ENCODE measurements at regions not wholly inside any gene's neighbourhood (a gene's known extent, or its start where the extent isn't known, plus 50 kb on each side); places are given as distances from the start of the nearest gene placed in this dataset.

GRCh38 chr6:100944644-100945043 is 63.5 kb upstream of the ASCC3 start:
- Histone ChIP-seq H3K4me3 (ENCODE audit: low read length) (no peak overlapping the region), H3K27ac (ENCODE audit: low read length) (no peak overlapping the region), H3K4me1 (ENCODE audit: control insufficient read depth, insufficient read depth, low read length) (no peaks in the 10 kb centered on the region), H3K36me3 (ENCODE audit: control insufficient read depth, insufficient read depth, low read length) (no peaks in the 10 kb centered on the region), H3K27me3 (ENCODE audit: control insufficient read depth, insufficient read depth, low read length) (no peaks in the 10 kb centered on the region), H3K9me3 (ENCODE audit: control insufficient read depth, insufficient read depth, low read length) (no peaks in the 10 kb centered on the region)
- DNase-seq (ENCODE audit: low read depth, low spot score) = no peak
- WGBS (ENCODE audit: insufficient coverage, insufficient read length) = no CpG with 5 or more reads among the region's 4 CpGs

- Histone ChIP-seq H3K9me3 (ENCODE audit: control insufficient read depth, insufficient read depth, low read length) (no peaks in the 10 kb centered on the region), H3K4me1 (ENCODE audit: control insufficient read depth, insufficient read depth, low read length) (no peaks in the 10 kb centered on the region), H3K36me3 (ENCODE audit: control insufficient read depth, insufficient read depth, low read length) (no peaks in the 10 kb centered on the region), H3K27me3 (ENCODE audit: control insufficient read depth, insufficient read depth, low read length) (no peaks in the 10 kb centered on the region), H3K4me3 (ENCODE audit: low read length) (no peak overlapping the region), H3K27ac (ENCODE audit: low read length) (no peak overlapping the region)
- no peak for DNase-seq (ENCODE audit: low read depth, low spot score)
- WGBS (ENCODE audit: insufficient coverage, insufficient read length) = no CpG with 5 or more reads among the region's 4 CpGs
These were observed 65.0 kb upstream of the ASCC3 start for GRCh38 chr6:100946021-100946540.

GRCh38 chr6:100946711-100947110 is 65.6 kb upstream of the ASCC3 start:
- Histone ChIP-seq H3K4me1 (ENCODE audit: control insufficient read depth, insufficient read depth, low read length) (no peaks in the 10 kb centered on the region), H3K36me3 (ENCODE audit: control insufficient read depth, insufficient read depth, low read length) (no peaks in the 10 kb centered on the region), H3K27ac (ENCODE audit: low read length) (no peak overlapping the region), H3K4me3 (ENCODE audit: low read length) (no peak overlapping the region), H3K9me3 (ENCODE audit: control insufficient read depth, insufficient read depth, low read length) (no peaks in the 10 kb centered on the region), H3K27me3 (ENCODE audit: control insufficient read depth, insufficient read depth, low read length) (no peaks in the 10 kb centered on the region)
- DNase-seq (ENCODE audit: low read depth, low spot score) = no peak
- no CpG with 5 or more reads among the region's 3 CpGs for WGBS (ENCODE audit: insufficient coverage, insufficient read length)

GRCh38 chr6:100948381-100949133 is 67.4 kb upstream of the ASCC3 start:
- H3K4me1 ChIP-seq (ENCODE audit: control insufficient read depth, insufficient read depth, low read length) = no peaks in the 10 kb centered on the region
- no peak overlapping the region for H3K27ac ChIP-seq (ENCODE audit: low read length)
- H3K27me3 ChIP-seq (ENCODE audit: control insufficient read depth, insufficient read depth, low read length) = no peaks in the 10 kb centered on the region
- no peaks in the 10 kb centered on the region for H3K36me3 ChIP-seq (ENCODE audit: control insufficient read depth, insufficient read depth, low read length)
- no peak for DNase-seq (ENCODE audit: low read depth, low spot score)
- H3K4me3 ChIP-seq (ENCODE audit: low read length) = no peak overlapping the region
- WGBS (ENCODE audit: insufficient coverage, insufficient read length) = no CpG with 5 or more reads among the region's 3 CpGs
- H3K9me3 ChIP-seq (ENCODE audit: control insufficient read depth, insufficient read depth, low read length) = no peaks in the 10 kb centered on the region

GRCh38 chr6:100952006-100952405 is 70.9 kb upstream of the ASCC3 start:
- Histone ChIP-seq H3K9me3 (ENCODE audit: control insufficient read depth, insufficient read depth, low read length) (no peaks in the 10 kb centered on the region), H3K27me3 (ENCODE audit: control insufficient read depth, insufficient read depth, low read length) (no peaks in the 10 kb centered on the region), H3K4me1 (ENCODE audit: control insufficient read depth, insufficient read depth, low read length) (no peaks in the 10 kb centered on the region), H3K36me3 (ENCODE audit: control insufficient read depth, insufficient read depth, low read length) (no peaks in the 10 kb centered on the region), H3K27ac (ENCODE audit: low read length) (no peak overlapping the region), H3K4me3 (ENCODE audit: low read length) (no peak overlapping the region)
- DNase-seq (ENCODE audit: low read depth, low spot score) = no peak
- WGBS (ENCODE audit: insufficient coverage, insufficient read length) = no CpG with 5 or more reads among the region's 9 CpGs

GRCh38 chr6:100959280-100959679 is 78.2 kb upstream of the ASCC3 start:
- Histone ChIP-seq H3K4me3 (ENCODE audit: low read length) (no peak overlapping the region), H3K4me1 (ENCODE audit: control insufficient read depth, insufficient read depth, low read length) (no peaks in the 10 kb centered on the region), H3K36me3 (ENCODE audit: control insufficient read depth, insufficient read depth, low read length) (no peaks in the 10 kb centered on the region), H3K9me3 (ENCODE audit: control insufficient read depth, insufficient read depth, low read length) (no peaks in the 10 kb centered on the region), H3K27me3 (ENCODE audit: control insufficient read depth, insufficient read depth, low read length) (no peaks in the 10 kb centered on the region), H3K27ac (ENCODE audit: low read length) (no peak overlapping the region)
- no peak for DNase-seq (ENCODE audit: low read depth, low spot score)
- WGBS (ENCODE audit: insufficient coverage, insufficient read length) = no CpG with 5 or more reads among the region's 3 CpGs

GRCh38 chr6:100962466-100962865 is 81.3 kb upstream of the ASCC3 start:
- Histone ChIP-seq H3K27ac (ENCODE audit: low read length) (no peak overlapping the region), H3K9me3 (ENCODE audit: control insufficient read depth, insufficient read depth, low read length) (no peaks in the 10 kb centered on the region), H3K4me1 (ENCODE audit: control insufficient read depth, insufficient read depth, low read length) (no peaks in the 10 kb centered on the region), H3K27me3 (ENCODE audit: control insufficient read depth, insufficient read depth, low read length) (no peaks in the 10 kb centered on the region), H3K4me3 (ENCODE audit: low read length) (no peak overlapping the region), H3K36me3 (ENCODE audit: control insufficient read depth, insufficient read depth, low read length) (no peaks in the 10 kb centered on the region)
- no peak for DNase-seq (ENCODE audit: low read depth, low spot score)
- no CpG with 5 or more reads among the region's 1 CpG for WGBS (ENCODE audit: insufficient coverage, insufficient read length)

GRCh38 chr6:100965067-100965466 is 83.9 kb upstream of the ASCC3 start:
- H3K36me3 ChIP-seq (ENCODE audit: control insufficient read depth, insufficient read depth, low read length) = no peaks in the 10 kb centered on the region
- H3K9me3 ChIP-seq (ENCODE audit: control insufficient read depth, insufficient read depth, low read length) = no peaks in the 10 kb centered on the region
- no peak overlapping the region for H3K27ac ChIP-seq (ENCODE audit: low read length)
- no peaks in the 10 kb centered on the region for H3K4me1 ChIP-seq (ENCODE audit: control insufficient read depth, insufficient read depth, low read length)
- no peaks in the 10 kb centered on the region for H3K27me3 ChIP-seq (ENCODE audit: control insufficient read depth, insufficient read depth, low read length)
- no peak for DNase-seq (ENCODE audit: low read depth, low spot score)
- no peak overlapping the region for H3K4me3 ChIP-seq (ENCODE audit: low read length)

GRCh38 chr6:100968949-100969348 is 87.8 kb upstream of the ASCC3 start:
- no peak overlapping the region for H3K27ac ChIP-seq (ENCODE audit: low read length)
- no peaks in the 10 kb centered on the region for H3K9me3 ChIP-seq (ENCODE audit: control insufficient read depth, insufficient read depth, low read length)
- H3K36me3 ChIP-seq (ENCODE audit: control insufficient read depth, insufficient read depth, low read length) = no peaks in the 10 kb centered on the region
- no peaks in the 10 kb centered on the region for H3K27me3 ChIP-seq (ENCODE audit: control insufficient read depth, insufficient read depth, low read length)
- no peak overlapping the region for H3K4me3 ChIP-seq (ENCODE audit: low read length)
- WGBS (ENCODE audit: insufficient coverage, insufficient read length) = no CpG with 5 or more reads among the region's 6 CpGs
- no peak for DNase-seq (ENCODE audit: low read depth, low spot score)
- H3K4me1 ChIP-seq (ENCODE audit: control insufficient read depth, insufficient read depth, low read length) = no peaks in the 10 kb centered on the region

- H3K27me3 ChIP-seq (ENCODE audit: control insufficient read depth, insufficient read depth, low read length) = no peaks in the 10 kb centered on the region
- H3K27ac ChIP-seq (ENCODE audit: low read length) = no peak overlapping the region
- no peak for DNase-seq (ENCODE audit: low read depth, low spot score)
- no CpG with 5 or more reads among the region's 4 CpGs for WGBS (ENCODE audit: insufficient coverage, insufficient read length)
- H3K9me3 ChIP-seq (ENCODE audit: control insufficient read depth, insufficient read depth, low read length) = no peaks in the 10 kb centered on the region
- H3K4me1 ChIP-seq (ENCODE audit: control insufficient read depth, insufficient read depth, low read length) = no peaks in the 10 kb centered on the region
- H3K36me3 ChIP-seq (ENCODE audit: control insufficient read depth, insufficient read depth, low read length) = no peaks in the 10 kb centered on the region
- H3K4me3 ChIP-seq (ENCODE audit: low read length) = no peak overlapping the region
These were observed 98.1 kb upstream of the ASCC3 start for GRCh38 chr6:100979267-100979666.

- H3K4me3 ChIP-seq (ENCODE audit: low read length) = no peak overlapping the region
- no peaks in the 10 kb centered on the region for H3K27me3 ChIP-seq (ENCODE audit: control insufficient read depth, insufficient read depth, low read length)
- H3K27ac ChIP-seq (ENCODE audit: low read length) = no peak overlapping the region
- H3K9me3 ChIP-seq (ENCODE audit: control insufficient read depth, insufficient read depth, low read length) = no peaks in the 10 kb centered on the region
- H3K36me3 ChIP-seq (ENCODE audit: control insufficient read depth, insufficient read depth, low read length) = no peaks in the 10 kb centered on the region
- H3K4me1 ChIP-seq (ENCODE audit: control insufficient read depth, insufficient read depth, low read length) = no peaks in the 10 kb centered on the region
- no peak for DNase-seq (ENCODE audit: low read depth, low spot score)
- WGBS (ENCODE audit: insufficient coverage, insufficient read length) = no CpG with 5 or more reads among the region's 1 CpG
These were observed 99.8 kb upstream of the ASCC3 start for GRCh38 chr6:100980949-100981348.

Data from iPS DF 6.9 (cell line).